Stomach (tissue), 4 donors: ENCODE measurements at regions not wholly inside any gene's neighbourhood (a gene's known extent, or its start where the extent isn't known, plus 50 kb on each side); places are given as distances from the start of the nearest gene placed in this dataset.

Experiments
- EP300 ChIP-seq: sonication (generic); formaldehyde crosslinking; IDR thresholded peaks from one replicate; pipeline ENCODE4 v1.6.1; 2017; ENCODE audit warnings: antibody characterized with exemption
- POLR2A ChIP-seq, 4 donors: fragments of 450-650 bp; IDR thresholded peaks; one replicate each; pipeline ENCODE4 v1.6.1; 2016; ENCODE audit warnings: antibody characterized with exemption in 4 of 4, control low read depth in 2 of 4, mild to moderate bottlenecking in 1 of 4, moderate library complexity in 1 of 4
- POLR2AphosphoS5 ChIP-seq, 3 donors: sonication (generic); formaldehyde crosslinking; IDR thresholded peaks; one replicate each; pipeline ENCODE4 v1.6.1; 2016; ENCODE audit warnings: antibody characterized with exemption in 3 of 3
- TF ChIP-seq, protein P1 (sequence below), 7 experiments: fragments of 450-650 bp in 4 of 7; fragments of 200-600 bp in 3 of 7; sonication (generic) in 3 of 7; IDR thresholded peaks; one replicate each; pipeline ENCODE4 v1.5.1; 2016 to 2019; ENCODE audit warnings: antibody characterized with exemption in 7 of 7, control low read depth in 2 of 7, mild to moderate bottlenecking in 1 of 7

DNA sequence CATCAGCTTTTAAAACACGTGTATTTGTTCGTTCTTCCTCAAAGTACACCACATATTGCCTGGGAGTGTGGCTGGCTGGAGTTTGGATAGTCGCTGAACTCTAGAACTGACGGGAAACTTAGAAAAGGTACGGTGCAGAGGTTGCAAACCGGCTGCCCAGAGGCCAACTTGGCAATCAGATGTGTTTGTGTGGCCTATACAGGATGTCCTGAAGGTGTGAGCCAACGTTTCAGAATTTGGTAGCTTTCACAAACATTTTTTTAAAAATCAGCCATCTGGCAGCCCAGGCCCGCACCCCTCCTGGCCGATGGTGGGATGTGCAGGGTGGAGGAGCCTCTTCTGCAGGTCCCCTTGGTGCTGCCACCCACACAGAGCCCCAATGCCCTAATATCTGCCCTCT is 73.6 kb upstream of the SLC25A33 start:
- TF ChIP-seq, protein P1, sequence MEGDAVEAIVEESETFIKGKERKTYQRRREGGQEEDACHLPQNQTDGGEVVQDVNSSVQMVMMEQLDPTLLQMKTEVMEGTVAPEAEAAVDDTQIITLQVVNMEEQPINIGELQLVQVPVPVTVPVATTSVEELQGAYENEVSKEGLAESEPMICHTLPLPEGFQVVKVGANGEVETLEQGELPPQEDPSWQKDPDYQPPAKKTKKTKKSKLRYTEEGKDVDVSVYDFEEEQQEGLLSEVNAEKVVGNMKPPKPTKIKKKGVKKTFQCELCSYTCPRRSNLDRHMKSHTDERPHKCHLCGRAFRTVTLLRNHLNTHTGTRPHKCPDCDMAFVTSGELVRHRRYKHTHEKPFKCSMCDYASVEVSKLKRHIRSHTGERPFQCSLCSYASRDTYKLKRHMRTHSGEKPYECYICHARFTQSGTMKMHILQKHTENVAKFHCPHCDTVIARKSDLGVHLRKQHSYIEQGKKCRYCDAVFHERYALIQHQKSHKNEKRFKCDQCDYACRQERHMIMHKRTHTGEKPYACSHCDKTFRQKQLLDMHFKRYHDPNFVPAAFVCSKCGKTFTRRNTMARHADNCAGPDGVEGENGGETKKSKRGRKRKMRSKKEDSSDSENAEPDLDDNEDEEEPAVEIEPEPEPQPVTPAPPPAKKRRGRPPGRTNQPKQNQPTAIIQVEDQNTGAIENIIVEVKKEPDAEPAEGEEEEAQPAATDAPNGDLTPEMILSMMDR (IDR thresholded peaks at IDR 0.05) = no peak
- no peak for TF ChIP-seq POLR2A (IDR thresholded peaks at IDR 0.05)
- no peak for TF ChIP-seq POLR2AphosphoS5 (IDR thresholded peaks at IDR 0.05)
- TF ChIP-seq EP300 = no peak
